GM12878 (cell line): ENCODE measurements at regions not wholly inside any gene's neighbourhood (a gene's known extent, or its start where the extent isn't known, plus 50 kb on each side); places are given as distances from the start of the nearest gene placed in this dataset.

Experiments
- CBFB ChIP-seq: IDR thresholded peaks from 2 replicates; pipeline ENCODE4 v1.6.1; 2016; ENCODE audit warnings: antibody characterized with exemption, low read depth
- CREB1 ChIP-seq: IDR thresholded peaks from 2 replicates; pipeline ENCODE4 v1.6.1; 2012; ENCODE audit warnings: low read depth, mild to moderate bottlenecking, inconsistent platforms
- ESRRA ChIP-seq: IDR thresholded peaks from 2 replicates; pipeline ENCODE4 v1.6.1; 2012; ENCODE audit warnings: mild to moderate bottlenecking, low read length, improper control_type of control experiment
- GABPA ChIP-seq: IDR thresholded peaks from 2 replicates; pipeline ENCODE4 v1.6.1; 2014; ENCODE audit warnings: antibody characterized with exemption, low read depth, mild to moderate bottlenecking, inconsistent platforms
- IKZF2 ChIP-seq, 2 experiments: fragments of 450-650 bp; IDR thresholded peaks; 2 replicates each; pipeline ENCODE4 v1.6.1; 2017; ENCODE audit warnings: mild to moderate bottlenecking in 2 of 2, moderate library complexity in 2 of 2
- KLF5 ChIP-seq: fragments of 450-650 bp; IDR thresholded peaks from 2 replicates; pipeline ENCODE4 v1.6.1; 2014; ENCODE audit warnings: mild to moderate bottlenecking; ENCODE audit not compliant: partially characterized antibody
- NBN ChIP-seq: fragments of 450-650 bp; IDR thresholded peaks from 2 replicates; pipeline ENCODE4 v1.6.1; 2016
- NFYA ChIP-seq: IDR thresholded peaks from 2 replicates; pipeline ENCODE4 v1.6.1; 2011; ENCODE audit warnings: low read depth, mild to moderate bottlenecking, low read length, improper control_type of control experiment, borderline replicate concordance
- NR2F1 ChIP-seq: fragments of 450-650 bp; conservative IDR thresholded peaks from 2 replicates; pipeline ENCODE4 v1.6.1; 2017; ENCODE audit warnings: mild to moderate bottlenecking
- POLR2AphosphoS5 ChIP-seq: IDR thresholded peaks from 2 replicates; pipeline ENCODE4 v1.6.1; 2011; ENCODE audit warnings: mild to moderate bottlenecking, low read length, inconsistent platforms
- RAD21 ChIP-seq: IDR thresholded peaks from 2 replicates; pipeline ENCODE4 v1.6.1; 2011; ENCODE audit warnings: mild to moderate bottlenecking, low read depth, low read length, moderate library complexity; ENCODE audit not compliant: insufficient read depth
- RB1 ChIP-seq: fragments of 450-650 bp; formaldehyde crosslinking; IDR thresholded peaks from 2 replicates; pipeline ENCODE4 v1.6.1; 2017; ENCODE audit warnings: mild to moderate bottlenecking, borderline replicate concordance
- SMC3 ChIP-seq: IDR thresholded peaks from 2 replicates; pipeline ENCODE4 v1.6.1; 2011; ENCODE audit warnings: low read length, improper control_type of control experiment, borderline replicate concordance
- STAT3 ChIP-seq: IDR thresholded peaks from 2 replicates; pipeline ENCODE4 v1.6.1; 2011; ENCODE audit warnings: low read depth, low read length, improper control_type of control experiment
- TCF12 ChIP-seq: IDR thresholded peaks from 2 replicates; pipeline ENCODE4 v1.6.1; 2011; ENCODE audit warnings: low read depth, mild to moderate bottlenecking, low read length
- WRNIP1 ChIP-seq: IDR thresholded peaks from 2 replicates; pipeline ENCODE4 v1.6.1; 2011; ENCODE audit warnings: low read depth, low read length, improper control_type of control experiment, borderline replicate concordance
- YY1 ChIP-seq: IDR thresholded peaks from 2 replicates; pipeline ENCODE4 v1.6.1; 2011; ENCODE audit warnings: low read depth, mild to moderate bottlenecking, low read length
- ZNF207 ChIP-seq: fragments of 450-650 bp; IDR thresholded peaks from 2 replicates; pipeline ENCODE4 v1.6.1; 2014; ENCODE audit warnings: antibody characterized with exemption, mild to moderate bottlenecking, borderline replicate concordance
- ZNF274 ChIP-seq: IDR thresholded peaks from one replicate; pipeline ENCODE4 v1.8.0; 2011; ENCODE audit not compliant: insufficient read length, insufficient read depth
- TF ChIP-seq, protein P1 (sequence below): fragments of 450-650 bp; IDR thresholded peaks from 2 replicates; pipeline ENCODE4 v1.6.1; 2017; ENCODE audit warnings: mild to moderate bottlenecking, moderate library complexity
- TF ChIP-seq, protein P2 (sequence below): fragments of 450-650 bp; conservative IDR thresholded peaks from 2 replicates; pipeline ENCODE4 v1.6.1; 2017; ENCODE audit warnings: mild to moderate bottlenecking, moderate library complexity
- TF ChIP-seq, protein P3 (sequence below): IDR thresholded peaks from 2 replicates; pipeline ENCODE4 v1.6.1; 2012; ENCODE audit warnings: low read depth, low read length, improper control_type of control experiment
- TF ChIP-seq, protein P4 (sequence below): fragments of 450-650 bp; formaldehyde crosslinking; IDR thresholded peaks from 2 replicates; pipeline ENCODE4 v1.4.0; 2022; ENCODE audit warnings: mild to moderate bottlenecking, moderate library complexity

DNA sequence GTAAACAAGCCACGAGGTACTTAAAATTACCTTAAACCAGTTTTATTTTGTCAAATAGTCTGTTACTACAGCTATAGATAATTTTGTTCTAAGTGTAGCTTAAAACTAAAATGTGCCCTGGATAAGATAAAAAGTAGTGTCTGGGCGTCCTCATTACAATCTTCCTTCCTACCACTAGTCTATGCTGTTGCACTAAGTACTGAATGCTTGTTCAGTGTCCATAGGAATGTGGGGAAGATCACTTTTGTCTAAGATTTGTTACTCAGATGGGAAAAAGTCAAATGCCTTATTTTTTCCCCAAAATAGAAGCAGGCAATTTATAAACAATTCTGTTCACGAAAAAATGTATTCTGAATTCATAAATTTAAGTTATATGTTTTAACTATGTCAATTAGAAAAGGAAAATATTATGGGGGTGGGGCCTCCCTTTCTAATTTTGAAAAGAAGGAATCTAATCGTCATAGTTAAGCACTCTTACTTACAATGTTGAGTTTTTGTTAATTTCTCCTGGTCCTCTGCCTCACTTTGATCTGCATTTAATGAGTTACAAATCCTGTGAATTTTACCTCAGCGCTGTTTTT lies 140.4 kb upstream of the VRK2 start (continued):
- TF ChIP-seq YY1 (peak; percentile 36; the same call in 1 of the 2 replicates), ZNF274 (no peak), ESRRA (no peak), WRNIP1 (no peak), STAT3 (no peak), TCF12 (no peak), RAD21 (peak; percentile 100), GABPA (no peak), NR2F1 (no peak), KLF5 (no peak), SMC3 (peak; percentile 90), ZNF207 (no peak), POLR2AphosphoS5 (no peak), NBN (0 out of 2 replicates have a peak, but pooled peaks have one; percentile 39), CBFB (no peak), RB1 (no peak), IKZF2 (IDR thresholded peaks at IDR 0.05) (peak; percentile 20 to 32; a peak in 1 of 4 replicates), CREB1 (no peak), NFYA (no peak)
- TF ChIP-seq, protein P1, sequence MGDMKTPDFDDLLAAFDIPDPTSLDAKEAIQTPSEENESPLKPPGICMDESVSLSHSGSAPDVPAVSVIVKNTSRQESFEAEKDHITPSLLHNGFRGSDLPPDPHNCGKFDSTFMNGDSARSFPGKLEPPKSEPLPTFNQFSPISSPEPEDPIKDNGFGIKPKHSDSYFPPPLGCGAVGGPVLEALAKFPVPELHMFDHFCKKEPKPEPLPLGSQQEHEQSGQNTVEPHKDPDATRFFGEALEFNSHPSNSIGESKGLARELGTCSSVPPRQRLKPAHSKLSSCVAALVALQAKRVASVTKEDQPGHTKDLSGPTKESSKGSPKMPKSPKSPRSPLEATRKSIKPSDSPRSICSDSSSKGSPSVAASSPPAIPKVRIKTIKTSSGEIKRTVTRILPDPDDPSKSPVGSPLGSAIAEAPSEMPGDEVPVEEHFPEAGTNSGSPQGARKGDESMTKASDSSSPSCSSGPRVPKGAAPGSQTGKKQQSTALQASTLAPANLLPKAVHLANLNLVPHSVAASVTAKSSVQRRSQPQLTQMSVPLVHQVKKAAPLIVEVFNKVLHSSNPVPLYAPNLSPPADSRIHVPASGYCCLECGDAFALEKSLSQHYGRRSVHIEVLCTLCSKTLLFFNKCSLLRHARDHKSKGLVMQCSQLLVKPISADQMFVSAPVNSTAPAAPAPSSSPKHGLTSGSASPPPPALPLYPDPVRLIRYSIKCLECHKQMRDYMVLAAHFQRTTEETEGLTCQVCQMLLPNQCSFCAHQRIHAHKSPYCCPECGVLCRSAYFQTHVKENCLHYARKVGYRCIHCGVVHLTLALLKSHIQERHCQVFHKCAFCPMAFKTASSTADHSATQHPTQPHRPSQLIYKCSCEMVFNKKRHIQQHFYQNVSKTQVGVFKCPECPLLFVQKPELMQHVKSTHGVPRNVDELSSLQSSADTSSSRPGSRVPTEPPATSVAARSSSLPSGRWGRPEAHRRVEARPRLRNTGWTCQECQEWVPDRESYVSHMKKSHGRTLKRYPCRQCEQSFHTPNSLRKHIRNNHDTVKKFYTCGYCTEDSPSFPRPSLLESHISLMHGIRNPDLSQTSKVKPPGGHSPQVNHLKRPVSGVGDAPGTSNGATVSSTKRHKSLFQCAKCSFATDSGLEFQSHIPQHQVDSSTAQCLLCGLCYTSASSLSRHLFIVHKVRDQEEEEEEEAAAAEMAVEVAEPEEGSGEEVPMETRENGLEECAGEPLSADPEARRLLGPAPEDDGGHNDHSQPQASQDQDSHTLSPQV = 0 out of 2 replicates have a peak, but pooled peaks have one; percentile 46
- TF ChIP-seq, protein P2, sequence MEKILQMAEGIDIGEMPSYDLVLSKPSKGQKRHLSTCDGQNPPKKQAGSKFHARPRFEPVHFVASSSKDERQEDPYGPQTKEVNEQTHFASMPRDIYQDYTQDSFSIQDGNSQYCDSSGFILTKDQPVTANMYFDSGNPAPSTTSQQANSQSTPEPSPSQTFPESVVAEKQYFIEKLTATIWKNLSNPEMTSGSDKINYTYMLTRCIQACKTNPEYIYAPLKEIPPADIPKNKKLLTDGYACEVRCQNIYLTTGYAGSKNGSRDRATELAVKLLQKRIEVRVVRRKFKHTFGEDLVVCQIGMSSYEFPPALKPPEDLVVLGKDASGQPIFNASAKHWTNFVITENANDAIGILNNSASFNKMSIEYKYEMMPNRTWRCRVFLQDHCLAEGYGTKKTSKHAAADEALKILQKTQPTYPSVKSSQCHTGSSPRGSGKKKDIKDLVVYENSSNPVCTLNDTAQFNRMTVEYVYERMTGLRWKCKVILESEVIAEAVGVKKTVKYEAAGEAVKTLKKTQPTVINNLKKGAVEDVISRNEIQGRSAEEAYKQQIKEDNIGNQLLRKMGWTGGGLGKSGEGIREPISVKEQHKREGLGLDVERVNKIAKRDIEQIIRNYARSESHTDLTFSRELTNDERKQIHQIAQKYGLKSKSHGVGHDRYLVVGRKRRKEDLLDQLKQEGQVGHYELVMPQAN = no peak
- TF ChIP-seq, protein P3, sequence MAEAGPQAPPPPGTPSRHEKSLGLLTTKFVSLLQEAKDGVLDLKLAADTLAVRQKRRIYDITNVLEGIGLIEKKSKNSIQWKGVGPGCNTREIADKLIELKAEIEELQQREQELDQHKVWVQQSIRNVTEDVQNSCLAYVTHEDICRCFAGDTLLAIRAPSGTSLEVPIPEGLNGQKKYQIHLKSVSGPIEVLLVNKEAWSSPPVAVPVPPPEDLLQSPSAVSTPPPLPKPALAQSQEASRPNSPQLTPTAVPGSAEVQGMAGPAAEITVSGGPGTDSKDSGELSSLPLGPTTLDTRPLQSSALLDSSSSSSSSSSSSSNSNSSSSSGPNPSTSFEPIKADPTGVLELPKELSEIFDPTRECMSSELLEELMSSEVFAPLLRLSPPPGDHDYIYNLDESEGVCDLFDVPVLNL = no peak
- TF ChIP-seq, protein P4, sequence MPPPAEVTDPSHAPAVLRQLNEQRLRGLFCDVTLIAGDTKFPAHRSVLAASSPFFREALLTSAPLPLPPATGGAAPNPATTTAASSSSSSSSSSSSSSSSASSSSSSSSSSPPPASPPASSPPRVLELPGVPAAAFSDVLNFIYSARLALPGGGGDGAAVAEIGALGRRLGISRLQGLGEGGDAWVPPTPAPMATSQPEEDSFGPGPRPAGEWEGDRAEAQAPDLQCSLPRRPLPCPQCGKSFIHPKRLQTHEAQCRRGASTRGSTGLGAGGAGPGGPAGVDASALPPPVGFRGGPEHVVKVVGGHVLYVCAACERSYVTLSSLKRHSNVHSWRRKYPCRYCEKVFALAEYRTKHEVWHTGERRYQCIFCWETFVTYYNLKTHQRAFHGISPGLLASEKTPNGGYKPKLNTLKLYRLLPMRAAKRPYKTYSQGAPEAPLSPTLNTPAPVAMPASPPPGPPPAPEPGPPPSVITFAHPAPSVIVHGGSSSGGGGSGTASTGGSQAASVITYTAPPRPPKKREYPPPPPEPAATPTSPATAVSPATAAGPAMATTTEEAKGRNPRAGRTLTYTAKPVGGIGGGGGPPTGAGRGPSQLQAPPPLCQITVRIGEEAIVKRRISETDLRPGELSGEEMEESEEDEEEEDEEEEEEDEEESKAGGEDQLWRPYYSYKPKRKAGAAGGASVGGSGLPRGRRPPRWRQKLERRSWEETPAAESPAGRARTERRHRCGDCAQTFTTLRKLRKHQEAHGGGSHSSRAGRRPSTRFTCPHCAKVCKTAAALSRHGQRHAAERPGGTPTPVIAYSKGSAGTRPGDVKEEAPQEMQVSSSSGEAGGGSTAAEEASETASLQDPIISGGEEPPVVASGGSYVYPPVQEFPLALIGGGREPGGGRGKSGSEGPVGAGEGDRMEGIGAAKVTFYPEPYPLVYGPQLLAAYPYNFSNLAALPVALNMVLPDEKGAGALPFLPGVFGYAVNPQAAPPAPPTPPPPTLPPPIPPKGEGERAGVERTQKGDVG (CRISPR knock-in tag) = no peak
